Esophagus muscularis mucosa (tissue), 3 donors: ENCODE measurements at regions not wholly inside any gene's neighbourhood (a gene's known extent, or its start where the extent isn't known, plus 50 kb on each side); places are given as distances from the start of the nearest gene placed in this dataset.

Experiments used
- CTCF ChIP-seq, 3 experiments: fragments of 200-600 bp in 2 of 3; fragments of 450-650 bp in 1 of 3; sonication (generic) in 2 of 3; IDR thresholded peaks; one replicate each; pipeline ENCODE4 v1.5.1; 2017 to 2019; ENCODE audit warnings: antibody characterized with exemption in 3 of 3, mild to moderate bottlenecking in 2 of 3, moderate library complexity in 1 of 3
- POLR2A ChIP-seq: fragments of 450-650 bp; IDR thresholded peaks from one replicate; pipeline ENCODE4 v1.6.1; 2017; ENCODE audit warnings: antibody characterized with exemption, moderate library complexity, mild to moderate bottlenecking, low read depth
- POLR2AphosphoS5 ChIP-seq, 2 donors: sonication (generic); formaldehyde crosslinking; IDR thresholded peaks; one replicate each; pipeline ENCODE4 v1.6.1; 2017; ENCODE audit warnings: antibody characterized with exemption in 2 of 2

GRCh38 chr2:83368916-83369315, 1090.2 kb downstream of the SUCLG1 start:
- TF ChIP-seq CTCF (IDR thresholded peaks at IDR 0.05), result no peak
- TF ChIP-seq POLR2A, result no peak
- no peak for TF ChIP-seq POLR2AphosphoS5 (IDR thresholded peaks at IDR 0.05)
